Subcutaneous abdominal adipose tissue (tissue), 5 donors: ENCODE measurements at regions not wholly inside any gene's neighbourhood (a gene's known extent, or its start where the extent isn't known, plus 50 kb on each side); places are given as distances from the start of the nearest gene placed in this dataset.
A peak's percentile ranks its signal among the peaks of the same experiment; 100 is the strongest.

Experiments
- H3K27ac ChIP-seq: one replicate; pipeline ENCODE4 v1.7.0; 2013; ENCODE audit warnings: low read depth, mild to moderate bottlenecking, inconsistent platforms, low read length, moderate library complexity
- H3K27me3 ChIP-seq, 5 donors: one replicate each; pipeline ENCODE4 v1.7.0; 2013; ENCODE audit warnings: low read length in 5 of 5, inconsistent platforms in 1 of 5; ENCODE audit not compliant: control insufficient read depth in 5 of 5, insufficient read depth in 4 of 5
- H3K36me3 ChIP-seq, 5 donors: one replicate each; pipeline ENCODE4 v1.7.0; 2013; ENCODE audit warnings: low read length in 5 of 5; ENCODE audit not compliant: control insufficient read depth in 5 of 5, insufficient read depth in 5 of 5
- H3K4me1 ChIP-seq, 5 donors: one replicate each; pipeline ENCODE4 v1.7.0; 2013; ENCODE audit warnings: low read length in 5 of 5, mild to moderate bottlenecking in 3 of 5, moderate library complexity in 1 of 5; ENCODE audit not compliant: control insufficient read depth in 5 of 5, insufficient read depth in 5 of 5
- H3K4me3 ChIP-seq, 5 donors: one replicate each; pipeline ENCODE4 v1.7.0; 2013; ENCODE audit warnings: low read length in 5 of 5, low read depth in 1 of 5
- H3K9ac ChIP-seq, 5 donors: one replicate each; pipeline ENCODE4 v1.7.0; 2013; ENCODE audit warnings: low read length in 5 of 5, mild to moderate bottlenecking in 4 of 5, moderate library complexity in 3 of 5
- H3K9me3 ChIP-seq, 5 donors: one replicate each; pipeline ENCODE4 v1.7.0; 2013; ENCODE audit warnings: low read length in 5 of 5; ENCODE audit not compliant: control insufficient read depth in 5 of 5
- donor health status: healthy.
- donor health status: healthy.
- donor health status: healthy.
- donor health status: healthy.
- donor health status: healthy.

DNA sequence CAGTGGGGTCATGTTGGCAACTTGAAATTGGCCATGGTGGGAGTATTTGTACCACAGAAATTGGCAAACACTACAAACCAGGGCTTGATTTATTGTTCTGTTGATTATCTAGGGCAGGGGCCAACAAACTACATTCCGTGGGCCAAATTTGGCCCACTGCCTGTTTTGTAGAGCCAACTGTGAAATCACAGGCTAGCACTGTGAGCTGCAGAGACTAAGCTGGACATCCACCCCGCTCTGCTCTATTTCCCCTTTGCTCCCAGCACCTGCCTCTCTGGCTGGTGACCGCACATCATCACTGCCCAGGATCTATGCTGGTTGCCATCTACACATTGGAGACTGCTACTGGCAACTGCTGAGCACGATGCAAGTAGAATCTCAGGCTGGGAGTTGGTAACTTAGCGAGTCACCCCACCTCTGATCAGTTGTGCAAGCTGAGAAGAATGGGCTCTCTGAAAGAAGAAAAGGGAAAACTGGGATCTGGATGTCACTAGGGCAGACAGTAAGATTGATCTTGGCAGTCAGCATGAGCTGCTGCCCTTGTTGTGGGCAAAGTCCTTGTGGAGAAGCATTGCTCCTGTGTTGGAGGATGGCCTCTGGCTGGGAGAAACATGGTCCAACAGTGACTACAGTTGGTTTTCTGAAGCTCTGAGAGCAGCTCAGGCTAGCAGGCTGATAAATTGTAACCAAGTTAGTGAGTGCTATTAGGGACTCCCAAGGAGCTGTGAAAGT lies 144.7 kb upstream of the RAD23B start:
- Histone ChIP-seq H3K9me3 (no peaks in the 10 kb centered on the region), H3K27me3 (no peaks in the 10 kb centered on the region), H3K36me3 (no peaks in the 10 kb centered on the region), H3K27ac (no peak overlapping the region), H3K4me3 (no peak overlapping the region), H3K9ac (no peak overlapping the region), H3K4me1 (peaks cover 7 to 31% (median 28%) of the 10 kb centered on the region in 5 donors)

DNA sequence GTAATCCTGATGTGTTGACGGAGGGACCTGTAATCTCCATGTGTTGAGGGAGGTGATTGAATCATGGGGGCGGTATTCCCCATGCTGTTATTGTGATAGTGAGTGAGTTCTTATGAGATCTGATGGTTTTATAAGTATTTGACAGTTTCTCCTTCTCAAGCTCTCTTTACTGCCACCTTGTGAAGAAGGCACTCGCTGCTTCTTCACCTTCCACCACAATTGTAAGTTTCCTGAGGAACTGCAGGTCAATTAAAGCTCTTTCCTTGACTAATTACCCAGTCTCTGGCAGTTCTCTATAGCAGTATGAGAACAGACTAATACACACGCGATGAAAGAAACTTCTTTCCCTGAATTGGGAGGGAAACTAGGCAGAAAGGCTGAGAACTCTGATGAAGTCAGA lies 141.1 kb upstream of the RAD23B start:
- no peak overlapping the region for H3K9ac ChIP-seq
- H3K27me3 ChIP-seq = no peaks in the 10 kb centered on the region
- no peaks in the 10 kb centered on the region for H3K9me3 ChIP-seq
- H3K36me3 ChIP-seq = no peaks in the 10 kb centered on the region
- peaks cover 7 to 31% (median 28%) of the 10 kb centered on the region in 5 donors for H3K4me1 ChIP-seq
- H3K4me3 ChIP-seq = no peak overlapping the region
- peak overlapping the region; percentile 1 for H3K27ac ChIP-seq

DNA sequence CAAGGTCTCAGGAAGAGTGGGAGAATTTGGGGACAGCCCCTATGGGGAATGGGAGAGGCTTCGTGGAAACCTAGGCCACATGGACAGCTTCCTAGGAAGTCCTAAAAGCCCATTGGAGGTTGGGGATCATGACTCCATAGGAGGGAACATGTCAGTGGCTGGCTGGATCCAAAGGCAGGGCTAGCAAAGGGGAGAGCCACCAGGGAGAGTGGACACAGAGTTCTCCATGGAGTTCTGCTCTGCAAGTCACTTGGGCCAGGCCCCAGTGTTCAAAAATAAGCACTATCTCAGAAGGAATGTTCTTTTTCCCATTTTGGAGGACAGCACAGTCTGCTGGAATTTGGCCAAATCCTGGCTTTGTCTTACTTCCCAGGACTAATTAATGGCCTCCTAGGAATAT lies 140.6 kb upstream of the RAD23B start:
- no peak overlapping the region for H3K9ac ChIP-seq
- H3K9me3 ChIP-seq = no peaks in the 10 kb centered on the region
- no peaks in the 10 kb centered on the region for H3K36me3 ChIP-seq
- no peak overlapping the region for H3K4me3 ChIP-seq
- H3K4me1 ChIP-seq = peaks cover 7 to 31% (median 28%) of the 10 kb centered on the region in 5 donors
- H3K27me3 ChIP-seq = no peaks in the 10 kb centered on the region
- H3K27ac ChIP-seq = peak overlapping the region; percentile 3

DNA sequence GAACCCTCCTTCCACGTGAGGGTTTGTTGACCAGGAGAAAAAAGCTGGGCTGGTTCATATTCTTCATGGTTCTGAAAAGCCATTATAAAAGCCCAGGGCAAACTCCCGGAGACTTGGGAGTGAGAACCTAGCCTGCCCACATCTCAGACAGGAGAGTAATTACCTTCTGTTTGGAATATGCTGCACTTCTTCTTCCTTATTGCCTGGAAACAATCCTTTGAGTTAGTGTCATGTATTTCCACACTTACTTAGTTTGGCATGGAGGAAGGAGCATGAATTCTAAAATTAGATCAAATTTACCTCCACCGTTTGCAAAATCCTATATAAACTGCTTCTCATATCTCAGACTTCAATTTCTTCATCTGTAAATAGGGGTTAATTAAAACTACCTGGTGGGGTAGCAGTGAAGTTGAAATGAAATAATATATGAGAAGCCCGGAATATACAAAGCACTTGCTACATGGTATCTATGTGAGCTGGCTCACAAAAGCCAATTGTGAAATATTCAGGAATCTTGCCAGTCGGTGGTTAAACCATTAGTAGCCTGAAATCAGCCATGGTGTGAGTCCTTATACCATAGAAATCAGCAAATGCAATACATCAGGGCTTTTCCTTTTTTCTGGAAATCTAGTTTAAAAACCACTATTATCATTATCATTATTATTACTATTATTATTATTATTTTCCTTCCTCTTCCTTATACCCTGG lies 140.0 kb upstream of the RAD23B start:
- Histone ChIP-seq H3K4me1 (peaks cover 7 to 27% (median 24%) of the 10 kb centered on the region in 5 donors), H3K36me3 (no peaks in the 10 kb centered on the region), H3K27ac (peak overlapping the region; percentile 3), H3K27me3 (no peaks in the 10 kb centered on the region), H3K9me3 (no peaks in the 10 kb centered on the region), H3K9ac (no peak overlapping the region), H3K4me3 (no peak overlapping the region)

DNA sequence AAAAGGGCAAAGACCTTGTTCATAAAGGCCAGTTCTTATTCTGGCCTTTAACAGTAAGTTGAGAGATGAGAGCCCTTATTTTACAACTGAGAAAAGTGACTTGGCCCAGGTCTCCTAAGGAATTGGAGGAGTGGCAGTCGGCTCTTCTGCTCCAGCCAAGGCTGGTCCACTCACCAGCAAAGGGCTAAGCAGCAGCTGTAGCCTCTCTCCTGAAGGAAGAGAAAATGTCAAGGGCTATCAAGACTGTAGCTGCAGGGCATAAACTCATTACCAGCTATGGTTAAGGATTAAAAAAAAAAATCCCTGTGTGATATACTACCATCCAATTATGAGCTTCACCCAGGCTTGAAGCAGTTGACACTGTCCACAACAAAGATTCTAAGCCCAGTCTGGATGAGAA lies 138.6 kb upstream of the RAD23B start:
- H3K9me3 ChIP-seq = no peaks in the 10 kb centered on the region
- no peaks in the 10 kb centered on the region for H3K27me3 ChIP-seq
- no peaks in the 10 kb centered on the region for H3K36me3 ChIP-seq
- H3K4me3 ChIP-seq = no peak overlapping the region
- H3K9ac ChIP-seq = no peak overlapping the region
- H3K27ac ChIP-seq = no peak overlapping the region
- peaks cover 5 to 16% (median 15%) of the 10 kb centered on the region in 5 donors for H3K4me1 ChIP-seq

DNA sequence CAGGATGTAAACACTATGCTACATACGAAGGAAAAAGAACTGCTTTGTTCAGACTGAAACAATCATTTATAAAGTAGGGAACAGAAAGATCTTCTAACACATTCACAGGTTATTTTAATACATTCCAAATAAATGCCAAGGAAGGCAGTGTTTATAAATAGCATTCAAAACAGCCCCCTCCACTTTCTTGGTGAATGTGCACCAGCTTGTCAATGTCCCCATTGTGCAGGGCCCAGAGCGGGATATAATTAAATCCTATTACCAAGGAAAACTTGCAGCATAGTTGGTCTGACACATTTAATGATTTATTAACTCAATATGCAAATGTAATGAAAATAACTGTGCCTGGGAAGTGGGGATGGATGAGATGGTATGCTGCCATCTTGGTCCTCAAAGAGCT lies 135.9 kb upstream of the RAD23B start:
- Histone ChIP-seq H3K9ac (no peak overlapping the region), H3K27ac (no peak overlapping the region), H3K4me3 (no peak overlapping the region), H3K9me3 (peaks cover 0 to 5% (median 0%) of the 10 kb centered on the region in 5 donors), H3K4me1 (peaks cover 2 to 12% (median 12%) of the 10 kb centered on the region in 5 donors), H3K36me3 (no peaks in the 10 kb centered on the region), H3K27me3 (no peaks in the 10 kb centered on the region)

DNA sequence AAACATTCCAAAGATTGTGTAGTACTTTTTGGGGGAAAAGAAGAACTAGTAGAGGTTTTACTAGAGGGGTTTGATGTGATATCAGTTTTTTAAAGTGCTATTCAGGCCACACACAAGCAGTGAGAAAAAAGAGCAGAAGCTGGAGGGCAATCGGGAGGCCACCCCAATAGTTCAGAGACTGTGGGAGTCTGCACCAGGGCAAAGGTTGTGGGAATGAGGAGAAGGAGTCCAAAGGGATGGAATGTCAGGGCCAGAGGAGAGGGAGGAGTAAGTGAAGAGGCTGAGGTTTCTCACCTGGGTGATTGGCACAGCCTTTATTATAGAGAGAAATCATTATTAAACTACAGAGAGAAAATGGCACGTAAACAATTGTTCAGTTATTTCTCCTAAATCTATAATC lies 134.9 kb upstream of the RAD23B start:
- H3K36me3 ChIP-seq = no peaks in the 10 kb centered on the region
- H3K9ac ChIP-seq = no peak overlapping the region
- H3K4me1 ChIP-seq = peaks cover 0 to 2% (median under 1%) of the 10 kb centered on the region in 5 donors
- H3K27me3 ChIP-seq = no peaks in the 10 kb centered on the region
- no peak overlapping the region for H3K27ac ChIP-seq
- peaks cover 0 to 5% (median 0%) of the 10 kb centered on the region in 5 donors for H3K9me3 ChIP-seq
- H3K4me3 ChIP-seq = no peak overlapping the region

DNA sequence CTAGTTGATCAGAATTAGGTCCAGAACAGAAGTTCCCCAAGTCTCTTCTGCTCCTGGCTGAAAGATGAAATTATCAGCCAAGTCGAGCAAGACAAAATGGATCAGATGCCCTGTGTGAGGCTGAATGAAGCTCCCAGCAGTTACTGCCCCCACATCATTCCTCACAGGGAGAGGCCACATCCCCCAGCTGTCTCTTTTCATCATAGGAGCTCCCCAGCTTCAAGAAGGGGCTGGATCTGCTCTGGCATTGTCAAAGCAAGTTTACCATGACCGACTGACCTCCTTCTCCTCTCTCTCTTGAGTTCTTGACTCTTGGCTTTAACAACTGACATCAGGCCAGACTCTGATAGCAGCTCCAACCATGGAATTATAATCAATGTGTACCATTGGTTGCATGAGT lies 133.3 kb upstream of the RAD23B start:
- no peaks in the 10 kb centered on the region for H3K36me3 ChIP-seq
- no peak overlapping the region for H3K4me3 ChIP-seq
- H3K9ac ChIP-seq = no peak overlapping the region
- no peaks in the 10 kb centered on the region for H3K4me1 ChIP-seq
- no peak overlapping the region for H3K27ac ChIP-seq
- peaks cover 0 to 5% (median 0%) of the 10 kb centered on the region in 5 donors for H3K9me3 ChIP-seq
- no peaks in the 10 kb centered on the region for H3K27me3 ChIP-seq

DNA sequence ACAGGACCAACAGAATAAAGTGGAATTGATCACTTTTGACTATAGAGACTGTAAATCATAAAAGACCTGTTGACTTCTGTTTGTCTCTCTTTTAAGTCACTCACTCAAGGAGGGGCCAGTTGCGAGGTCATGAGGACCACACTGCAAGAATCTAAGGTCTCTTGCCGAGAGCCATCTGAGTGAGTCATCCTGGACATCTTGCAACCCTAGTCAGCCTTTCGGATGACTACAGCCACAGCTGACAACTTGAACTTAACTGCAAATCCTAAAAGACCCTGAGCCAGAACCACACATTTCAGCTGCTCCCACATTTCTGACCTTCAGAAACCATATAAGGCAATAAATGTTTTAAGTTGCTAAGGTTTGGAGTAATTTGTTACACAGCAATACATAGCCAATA lies 129.7 kb upstream of the RAD23B start:
- H3K4me1 ChIP-seq = no peaks in the 10 kb centered on the region
- peaks cover 0 to 5% (median 0%) of the 10 kb centered on the region in 5 donors for H3K9me3 ChIP-seq
- no peak overlapping the region for H3K4me3 ChIP-seq
- H3K9ac ChIP-seq = no peak overlapping the region
- H3K36me3 ChIP-seq = no peaks in the 10 kb centered on the region
- no peaks in the 10 kb centered on the region for H3K27me3 ChIP-seq
- H3K27ac ChIP-seq = no peak overlapping the region

DNA sequence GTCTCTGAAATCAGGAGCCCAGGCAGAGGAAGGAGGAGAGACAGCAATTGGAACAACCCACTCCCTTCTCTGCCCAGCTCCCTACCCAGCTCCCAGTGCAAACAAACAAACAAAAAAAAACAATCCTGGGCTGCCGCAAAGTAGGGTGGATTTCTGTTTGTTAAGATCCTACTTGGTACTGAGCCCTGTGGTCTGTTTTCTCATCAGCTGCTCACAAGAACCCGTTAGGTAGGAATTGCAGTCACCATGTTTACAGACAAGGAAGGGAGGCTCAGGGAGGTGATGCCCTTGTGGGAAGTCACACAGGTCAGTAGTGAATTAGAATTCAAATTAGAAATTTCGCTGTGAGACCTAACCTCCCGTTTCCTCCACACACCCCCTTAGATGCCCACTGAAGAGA lies 128.8 kb upstream of the RAD23B start:
- Histone ChIP-seq H3K27me3 (no peaks in the 10 kb centered on the region), H3K9me3 (peaks cover 0 to 5% (median 0%) of the 10 kb centered on the region in 5 donors), H3K4me1 (no peaks in the 10 kb centered on the region), H3K36me3 (no peaks in the 10 kb centered on the region), H3K4me3 (no peak overlapping the region), H3K9ac (no peak overlapping the region), H3K27ac (no peak overlapping the region)
